ENCODE measurements at regions not wholly inside any gene's neighbourhood (a gene's known extent, or its start where the extent isn't known, plus 50 kb on each side); places are given as distances from the start of the nearest gene placed in this dataset.

DNA sequence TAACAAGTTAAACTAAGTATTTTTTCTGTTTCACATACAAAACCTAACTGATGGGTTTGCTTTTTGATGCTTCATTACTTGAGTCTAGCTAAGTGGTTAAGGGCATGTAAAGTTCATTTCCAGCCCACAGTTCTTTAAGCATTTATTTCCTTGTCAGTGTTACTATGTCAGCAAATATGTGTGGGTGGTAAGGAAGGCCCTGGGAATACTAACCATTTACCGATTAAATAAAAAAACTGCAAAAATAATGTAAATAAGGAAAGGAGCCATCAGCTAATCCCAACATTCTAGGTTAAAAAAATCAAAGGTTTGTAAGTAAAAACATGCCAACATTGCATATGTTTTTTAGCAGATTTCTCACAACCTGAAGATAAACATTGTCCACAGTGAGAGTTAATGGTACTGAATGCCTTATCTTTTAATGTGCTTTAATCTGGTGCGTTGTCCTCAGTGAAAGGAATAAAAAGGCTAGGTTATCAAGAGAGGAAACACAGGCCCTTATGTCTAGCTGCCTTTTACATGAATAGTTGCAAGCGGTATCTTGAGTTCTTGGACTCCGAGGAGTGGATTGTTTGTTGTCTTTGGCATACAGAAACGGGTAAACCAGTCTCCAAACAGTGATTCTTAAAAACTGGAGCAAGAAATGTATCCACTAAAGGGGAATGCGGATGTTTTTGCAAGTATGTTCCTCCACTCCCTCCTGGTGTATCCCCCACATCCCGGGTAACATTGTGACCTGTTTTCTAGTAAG is 949.6 kb upstream of the SLC10A2 start:
- DNase-seq = no peak

DNA sequence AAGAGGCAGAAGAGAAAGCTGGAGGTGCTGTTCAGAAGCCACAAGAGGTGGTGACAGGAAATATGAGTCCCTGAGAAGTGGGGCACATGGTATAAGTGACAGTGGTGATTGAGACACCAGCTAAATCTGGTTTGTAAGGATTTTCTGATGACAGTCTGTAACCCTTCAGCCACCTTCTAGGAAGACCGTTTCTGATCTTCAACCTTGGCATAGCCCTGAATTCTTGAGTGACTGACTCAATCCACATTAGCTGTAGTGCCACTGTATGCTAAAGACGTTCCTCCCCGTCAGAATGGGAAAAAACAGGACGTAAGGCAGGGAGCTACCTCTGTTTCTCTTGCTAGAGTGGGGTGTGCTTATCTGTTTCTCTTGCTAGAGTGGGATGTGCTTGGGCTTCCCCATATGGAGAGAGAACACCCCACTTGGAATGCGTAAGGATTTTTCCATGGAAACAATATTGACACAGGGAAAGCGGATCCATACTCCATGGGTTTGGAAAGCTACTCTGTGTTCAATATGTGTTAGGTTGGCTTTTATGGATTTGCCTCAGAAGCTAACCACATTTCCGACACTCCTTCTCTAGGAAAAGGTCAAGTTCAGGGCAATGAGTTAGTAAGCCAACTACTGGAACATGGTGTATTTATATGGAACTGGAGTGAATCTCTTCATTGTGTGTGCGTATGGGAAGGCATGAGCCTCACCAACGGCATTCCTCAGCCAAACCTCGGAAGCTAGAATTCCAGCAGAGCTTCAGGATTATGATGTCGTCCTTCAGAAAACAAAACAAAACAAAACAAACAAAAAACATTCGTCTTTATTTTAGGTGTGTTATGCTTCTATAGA is 948.8 kb upstream of the SLC10A2 start:
- DNase-seq = no peak

DNA sequence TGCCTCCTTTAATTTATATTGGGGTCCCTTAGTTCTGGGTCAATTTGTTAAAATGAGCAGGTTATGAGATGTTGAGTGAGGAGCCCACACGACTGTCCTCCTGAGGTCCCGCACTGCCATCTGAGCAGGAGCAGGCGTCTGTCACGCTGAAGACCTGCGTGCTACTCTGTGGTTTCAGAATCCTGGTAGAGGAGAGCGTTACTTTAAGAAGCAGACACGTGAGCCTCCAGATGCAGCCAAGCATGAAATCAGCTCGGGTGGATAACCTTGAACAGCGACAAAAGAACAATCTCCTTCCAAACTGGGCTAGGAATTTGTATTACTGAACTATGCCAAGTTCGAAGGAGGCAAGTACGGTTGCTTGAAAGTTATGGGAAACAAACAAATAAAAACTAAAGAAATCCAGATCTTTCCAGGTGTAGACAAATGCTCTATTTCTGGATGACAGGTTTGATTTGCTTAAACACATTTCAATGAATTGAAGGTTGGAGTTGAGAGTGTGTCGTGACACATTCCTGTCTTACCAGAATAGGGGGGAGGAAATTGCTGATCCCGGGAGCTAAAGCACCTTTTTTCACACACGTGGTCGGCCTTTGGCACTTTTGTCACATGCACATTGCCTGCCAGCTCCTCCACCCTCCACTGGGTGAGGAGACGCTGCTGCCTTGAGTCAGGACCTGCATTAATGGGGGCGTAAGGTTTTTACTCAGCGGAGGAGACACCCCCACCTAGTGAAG is 945.5 kb upstream of the SLC10A2 start:
- DNase-seq = no peak

DNA sequence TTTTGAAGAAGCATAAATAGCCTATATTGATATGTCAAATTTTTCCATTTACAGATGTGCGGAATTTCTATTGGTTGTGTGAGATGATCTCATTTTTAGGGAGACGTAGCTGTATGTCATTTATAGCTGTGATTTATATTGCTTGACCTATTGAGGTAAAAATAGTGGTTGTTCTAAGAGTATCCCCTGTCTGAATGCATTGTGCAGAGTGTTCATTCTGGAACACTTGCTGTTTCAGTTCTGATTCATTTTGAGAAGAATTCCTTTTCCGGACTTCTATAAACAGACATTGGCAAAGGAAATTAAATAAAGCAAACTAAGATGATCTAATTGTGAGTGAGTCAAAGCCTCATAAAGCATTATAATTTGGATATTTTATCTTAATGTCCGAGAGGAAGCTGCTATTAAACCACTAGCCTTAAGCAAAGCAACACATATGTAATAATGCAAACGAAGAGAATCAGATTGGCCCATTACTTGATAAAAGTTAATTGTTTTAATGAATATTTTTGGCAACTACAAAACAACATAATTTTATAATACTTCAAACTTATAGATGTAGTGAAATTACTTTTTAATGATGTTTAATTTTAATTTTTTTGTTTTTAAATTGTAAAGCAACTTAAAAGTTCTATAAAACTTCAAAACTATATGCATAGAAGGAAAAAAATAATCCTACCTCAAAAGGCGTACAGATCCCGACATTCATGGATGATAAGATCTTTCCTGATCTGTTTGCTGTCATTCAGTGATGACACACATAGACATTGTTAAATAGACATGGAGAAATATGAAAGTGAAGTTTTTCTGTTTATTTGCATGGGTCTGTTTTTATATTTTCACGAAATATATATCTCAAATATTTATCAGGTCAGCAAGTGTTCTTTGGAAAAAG is 942.6 kb upstream of the SLC10A2 start:
- no peak for DNase-seq

DNA sequence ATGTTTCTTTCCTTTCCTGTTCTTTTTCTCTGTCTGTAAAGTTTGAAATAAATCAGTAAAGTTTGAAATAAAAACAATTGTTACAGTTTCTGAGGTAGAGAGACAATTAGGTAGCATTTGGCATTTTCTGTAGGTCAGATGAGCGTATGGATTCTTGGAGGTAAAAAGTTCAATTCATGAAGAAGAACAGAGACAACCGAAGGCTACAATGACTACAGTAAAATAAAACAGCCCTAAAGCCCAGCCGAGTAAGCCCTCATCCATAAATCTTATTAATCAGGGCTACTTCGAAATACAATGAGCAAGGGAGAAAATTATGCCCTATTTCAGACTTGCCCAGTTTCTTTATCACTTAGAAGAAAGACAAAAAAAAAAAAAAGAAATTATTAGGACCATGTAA is 941.9 kb upstream of the SLC10A2 start:
- DNase-seq = no peak

DNA sequence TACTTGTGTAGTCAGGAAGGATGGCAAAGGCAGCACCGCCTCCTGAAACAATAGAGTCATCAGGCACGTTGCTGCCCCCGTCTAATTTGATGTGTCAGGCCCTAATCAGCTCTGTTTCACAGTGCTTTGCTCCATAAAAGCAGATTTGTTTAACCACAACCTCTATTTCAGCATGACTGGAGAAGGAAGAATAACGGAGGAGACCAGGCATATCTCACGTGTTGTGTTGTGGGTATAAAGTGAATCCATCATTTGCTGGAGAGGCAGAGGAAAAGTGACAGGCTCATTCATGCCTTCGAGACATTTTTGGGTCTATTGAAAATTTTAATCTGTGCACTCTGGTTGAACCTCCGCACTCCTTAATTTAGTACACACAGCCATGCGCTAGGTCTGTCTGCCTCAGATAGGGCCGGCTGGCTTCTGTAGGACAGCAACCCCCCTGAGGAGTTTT is 940.4 kb upstream of the SLC10A2 start:
- DNase-seq = no peak

DNA sequence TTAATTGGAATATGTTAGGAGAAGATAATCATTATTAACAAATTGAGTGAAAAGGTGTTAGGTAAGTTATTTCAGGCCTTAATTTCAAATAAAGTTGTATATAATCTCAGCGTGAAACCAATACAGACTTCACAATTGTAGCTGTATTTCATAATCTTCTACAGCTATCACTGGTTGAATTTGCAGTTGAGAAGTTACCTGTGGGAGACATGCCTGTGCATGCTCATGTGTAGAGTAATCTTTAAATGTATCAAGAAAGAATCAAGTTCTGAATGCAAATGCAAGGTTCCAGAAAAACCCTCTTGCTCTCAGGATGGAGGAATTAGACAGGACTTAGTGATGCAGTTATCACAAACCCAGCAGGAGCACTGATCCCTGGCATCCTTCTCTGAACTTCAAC is 938.4 kb upstream of the SLC10A2 start:
- DNase-seq = no peak

DNA sequence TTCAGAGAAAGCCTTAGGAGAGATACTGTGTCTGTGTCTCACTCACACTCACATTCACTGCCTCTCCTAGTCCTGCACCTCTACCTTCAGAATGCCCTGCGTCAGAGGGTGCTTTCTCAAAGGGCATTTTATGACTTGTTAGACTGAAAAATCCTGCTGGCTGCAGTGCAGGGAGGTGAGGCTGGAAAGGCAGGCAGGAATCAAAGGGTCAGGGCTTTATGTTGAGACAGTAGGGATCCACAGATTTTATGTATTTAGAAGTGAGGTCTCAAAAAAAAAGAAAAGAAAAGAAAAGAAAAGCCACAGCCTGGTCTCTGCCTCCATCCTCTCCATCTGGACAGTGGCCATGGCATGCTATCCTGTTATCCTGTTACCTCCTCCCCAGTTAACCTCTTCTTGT is 936.0 kb upstream of the SLC10A2 start:
- no peak for DNase-seq

DNA sequence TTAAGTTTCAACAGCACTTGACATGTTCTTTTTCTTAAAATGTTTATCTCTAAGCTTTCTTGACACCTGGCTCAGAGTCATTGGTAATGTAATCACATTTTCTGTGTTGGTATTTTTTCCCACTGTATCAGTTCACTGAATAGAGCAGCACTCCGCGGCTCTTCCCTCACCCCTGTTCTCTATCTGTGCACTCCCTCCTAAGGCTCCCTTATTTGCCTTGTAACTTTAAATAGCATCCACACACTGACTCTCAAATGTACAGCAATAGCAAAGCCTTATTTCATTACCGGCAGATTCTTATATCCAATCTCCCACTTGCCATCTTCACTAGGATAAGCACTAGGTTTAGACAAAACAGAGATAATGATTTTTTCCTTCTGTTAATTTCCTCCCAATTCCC is 935.5 kb upstream of the SLC10A2 start:
- no peak for DNase-seq

DNA sequence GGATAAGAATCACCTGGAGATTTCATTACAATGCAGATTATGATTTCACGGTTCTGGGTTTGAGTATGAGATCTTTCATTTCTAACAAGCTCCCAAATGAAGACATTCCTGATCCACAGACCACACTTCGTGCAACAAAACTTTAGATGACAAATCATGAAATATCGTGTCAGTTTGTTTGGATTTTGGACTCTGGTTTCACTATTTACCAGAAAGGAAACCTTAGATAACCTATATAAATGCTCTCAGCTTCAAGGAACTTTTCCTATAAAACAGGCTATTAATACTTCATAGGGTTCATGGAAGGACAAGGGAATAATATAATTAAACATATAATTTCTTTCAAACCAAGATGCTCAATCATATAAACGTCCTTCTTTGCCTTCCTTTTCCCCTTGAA is 930.5 kb upstream of the SLC10A2 start:
- DNase-seq = no peak

DNA sequence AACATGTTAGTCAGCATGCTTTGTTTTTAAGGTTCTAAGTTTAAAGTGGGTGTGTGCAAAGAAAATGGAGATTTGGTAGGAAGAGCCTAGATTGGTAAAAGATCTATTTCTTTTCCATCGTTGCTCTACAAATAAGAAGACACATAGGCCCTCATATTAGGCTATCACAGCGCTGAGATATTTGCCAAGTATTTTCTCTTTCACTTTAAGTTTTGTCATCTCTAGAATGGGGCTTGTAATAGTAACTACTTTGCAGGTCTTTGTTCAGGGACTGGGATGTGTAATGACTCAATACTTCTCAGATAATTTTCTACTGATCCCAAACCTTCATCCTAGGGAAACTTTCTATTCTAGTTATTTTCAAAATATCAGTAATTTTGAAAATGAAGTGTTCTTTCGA is 917.7 kb upstream of the SLC10A2 start:
- DNase-seq = no peak

DNA sequence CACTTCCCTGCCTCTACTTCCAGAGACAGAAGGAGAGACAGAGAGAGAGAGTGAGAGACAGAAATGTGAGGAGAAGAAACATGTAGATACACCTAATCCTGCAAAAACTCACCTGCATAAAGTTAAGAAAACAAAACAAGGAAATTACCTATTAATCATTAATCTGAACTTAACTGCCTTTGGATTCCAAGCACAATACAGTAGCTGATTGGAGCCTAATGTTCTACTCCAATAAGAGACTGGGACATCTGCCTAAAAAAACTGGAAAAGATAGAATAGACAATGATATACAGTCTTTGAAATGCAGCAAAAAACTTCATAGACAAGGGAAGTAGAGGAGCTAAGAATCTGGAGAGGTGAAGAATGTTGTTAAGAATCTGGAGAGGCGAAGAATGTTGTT is 910.2 kb upstream of the SLC10A2 start:
- DNase-seq = no peak

DNA sequence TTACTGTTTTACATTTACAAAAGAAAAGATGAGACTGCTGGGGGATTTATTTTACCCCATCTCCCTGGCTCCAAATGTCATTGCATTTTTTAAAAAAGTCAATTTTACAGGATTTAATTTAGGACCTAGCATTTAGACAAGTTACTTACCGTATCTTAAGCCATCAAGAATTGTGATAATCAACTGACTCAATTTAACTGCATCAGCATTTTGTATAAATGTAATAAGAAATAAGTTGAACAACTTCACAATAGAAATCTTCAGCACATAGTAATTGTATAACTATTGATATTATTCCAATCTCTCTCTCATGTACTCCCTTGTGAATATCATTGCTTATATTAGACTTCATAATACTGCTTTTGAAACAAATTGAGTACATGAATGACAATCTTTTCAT is 907.5 kb upstream of the SLC10A2 start:
- DNase-seq = no peak

DNA sequence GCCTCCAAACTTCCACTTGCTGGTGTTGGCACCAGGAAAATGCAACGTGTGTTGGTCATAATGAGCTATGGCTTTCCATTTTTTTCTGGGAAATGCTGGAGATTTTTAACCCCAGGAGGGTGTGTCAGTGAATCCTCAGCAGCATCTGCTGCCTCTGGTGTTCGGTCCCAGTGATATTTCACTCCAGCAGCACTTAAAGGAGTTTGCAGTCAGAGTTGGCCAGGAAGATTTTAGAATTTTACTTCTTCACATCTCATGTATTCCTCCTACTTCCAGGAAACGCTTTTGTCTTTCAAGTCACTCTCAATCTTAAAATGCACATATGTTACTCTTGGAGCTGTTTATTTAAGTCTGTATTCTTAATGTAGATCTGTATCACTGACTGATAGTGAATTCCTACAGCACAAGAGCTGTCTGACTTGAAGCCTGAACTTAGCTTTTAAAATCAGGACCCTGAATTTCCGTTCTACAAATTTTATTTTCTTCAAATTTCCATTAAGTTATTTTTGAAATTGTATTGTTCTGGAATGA is 903.4 kb upstream of the SLC10A2 start:
- DNase-seq = no peak

DNA sequence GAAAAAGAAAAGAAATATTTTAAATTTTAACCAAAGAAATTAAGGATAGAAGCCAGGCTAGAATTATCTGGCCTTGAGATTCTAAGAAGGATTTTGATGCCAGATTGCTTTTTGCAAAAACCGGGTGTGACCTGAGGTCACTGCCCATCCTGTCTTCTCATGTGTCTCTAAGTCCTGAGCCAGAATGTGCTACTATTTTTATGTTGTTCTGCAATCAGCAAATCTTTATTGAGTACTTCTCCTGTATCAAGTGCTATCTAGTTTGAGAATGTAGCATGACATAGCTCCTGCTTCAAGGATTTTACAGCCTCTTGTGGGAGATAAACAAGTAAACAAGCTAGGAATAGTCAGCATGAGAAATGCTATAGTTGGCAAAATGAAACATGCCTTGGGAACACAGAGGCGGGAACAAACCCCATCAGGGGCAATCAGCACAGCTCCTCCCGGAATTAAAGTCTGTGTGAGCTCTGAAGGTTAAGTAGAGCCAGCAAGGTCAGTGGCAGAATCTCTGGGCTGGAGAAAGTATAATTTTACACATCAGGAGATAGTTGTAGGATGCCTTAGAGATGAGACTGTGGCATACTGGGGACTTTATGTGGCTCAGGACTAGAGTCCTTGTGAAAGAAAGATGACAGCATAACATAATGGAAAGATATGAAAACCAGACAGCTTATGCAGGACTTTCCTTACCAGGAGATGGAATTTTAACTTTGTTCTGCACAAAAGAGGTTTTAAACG is 899.5 kb upstream of the SLC10A2 start:
- no peak for DNase-seq

DNA sequence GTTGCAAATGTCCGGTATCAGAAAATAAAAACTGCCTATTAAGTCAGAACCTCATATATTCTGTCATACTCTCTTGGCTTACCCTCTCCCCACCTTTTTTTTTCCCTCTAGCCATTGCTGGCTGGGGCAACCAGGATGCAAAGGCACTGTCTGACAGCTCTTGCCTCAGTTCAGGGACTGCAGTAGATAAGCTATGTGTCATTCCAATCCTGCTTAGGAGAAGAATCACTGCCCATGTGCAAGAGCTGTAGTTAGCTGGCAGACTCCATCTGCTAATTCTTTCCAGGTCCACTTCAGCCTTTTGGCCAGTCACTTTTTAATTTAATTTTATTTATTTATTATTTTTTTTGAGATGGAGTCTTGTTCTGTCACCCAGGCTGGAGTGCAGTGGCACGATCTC is 895.6 kb upstream of the SLC10A2 start:
- no peak for DNase-seq

DNA sequence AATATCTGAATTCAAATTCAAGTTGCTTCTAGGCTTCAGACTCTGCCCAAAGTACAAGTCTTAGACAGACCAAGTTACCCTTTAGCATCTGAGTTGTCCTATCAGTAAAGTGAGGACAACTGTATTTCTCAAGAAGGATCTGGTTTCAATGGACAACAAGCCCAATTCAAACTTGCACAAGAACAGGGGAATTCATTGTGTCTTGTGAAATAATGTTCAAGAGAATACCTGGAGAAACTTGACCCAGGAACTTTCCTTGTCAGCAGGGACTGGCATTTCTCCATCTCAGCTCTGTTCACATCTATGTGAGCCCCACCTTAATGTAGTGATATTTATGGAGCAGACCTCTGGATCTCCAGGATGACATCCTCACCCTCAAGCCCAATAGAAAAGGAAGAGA is 894.9 kb upstream of the SLC10A2 start:
- DNase-seq = no peak

DNA sequence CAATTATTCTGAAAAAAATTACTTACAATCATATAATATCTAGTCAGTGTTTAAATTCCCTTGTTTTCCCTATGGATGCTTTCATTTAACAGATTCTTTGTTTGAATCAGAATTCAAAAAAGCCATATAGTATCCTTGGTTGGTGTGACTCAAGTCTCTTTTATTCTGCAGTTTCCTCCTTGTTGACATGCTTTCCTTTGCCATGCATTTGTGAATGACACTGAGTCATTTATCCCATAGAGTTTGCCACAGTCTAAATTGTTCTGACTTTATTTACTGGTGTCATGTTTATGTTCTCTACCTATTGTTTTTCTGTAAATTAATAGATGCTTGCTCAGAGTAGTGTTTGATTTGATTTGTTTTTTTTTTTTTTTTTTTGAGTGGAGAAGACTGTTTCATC is 893.8 kb upstream of the SLC10A2 start:
- no peak for DNase-seq

DNA sequence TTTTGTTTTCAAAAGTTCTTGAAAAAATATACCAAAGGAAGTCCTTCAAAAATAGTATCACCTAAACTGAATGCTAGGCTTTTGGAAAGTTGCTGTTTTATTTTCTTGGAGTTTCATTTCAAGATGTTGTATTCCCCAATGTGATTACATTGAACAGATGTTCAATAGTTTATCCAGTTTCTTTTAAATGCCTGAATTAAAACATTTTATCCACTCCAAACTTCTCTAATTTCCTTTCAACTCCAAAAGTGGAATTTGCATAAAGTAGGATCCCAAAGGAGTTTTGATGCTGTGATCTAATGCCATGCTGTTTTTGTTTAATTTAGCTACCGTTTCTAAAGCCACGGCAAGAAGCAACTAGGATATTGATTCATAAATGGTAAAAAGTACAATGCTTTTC is 892.5 kb upstream of the SLC10A2 start:
- no peak for DNase-seq

DNA sequence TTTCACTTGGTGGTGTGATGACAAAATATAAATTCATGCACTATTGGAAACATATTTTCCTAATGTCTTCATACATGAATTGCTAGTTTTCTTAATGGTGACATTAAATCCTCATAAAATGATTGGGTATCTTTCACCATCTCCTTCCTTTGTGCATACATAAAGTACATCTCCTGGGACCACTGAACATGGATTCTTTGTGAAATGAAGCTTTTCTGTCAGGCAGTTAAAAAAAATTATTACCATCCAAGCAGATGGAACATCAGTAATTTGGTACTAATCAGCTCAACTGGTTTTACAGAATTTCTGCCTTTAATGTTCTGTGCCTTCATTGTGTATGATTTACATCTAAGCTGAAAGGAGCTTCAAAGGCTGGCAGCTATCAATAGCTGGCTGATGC is 891.7 kb upstream of the SLC10A2 start:
- DNase-seq = no peak

Measured in hypothalamus (tissue), 51 donors.